Daoy (cell line): ENCODE measurements at regions not wholly inside any gene's neighbourhood (a gene's known extent, or its start where the extent isn't known, plus 50 kb on each side); places are given as distances from the start of the nearest gene placed in this dataset.

ENCODE experiments used
- DNase-seq: peaks from one replicate; pipeline ENCODE4 v3.0.0-alpha.2; 2015; ENCODE audit warnings: low read depth

- no peak for DNase-seq
These were observed 135.1 kb upstream of the GEMIN8 start for GRCh38 chrX:14164828-14165227.

GRCh38 chrX:14125462-14125861 lies 95.8 kb upstream of the GEMIN8 start:
- no peak for DNase-seq

GRCh38 chrX:14124562-14124961 lies 94.9 kb upstream of the GEMIN8 start:
- DNase-seq: no peak

- DNase-seq: peak; percentile 35
These were observed 66.0 kb upstream of the GEMIN8 start for GRCh38 chrX:14095702-14096101.

GRCh38 chrX:14094191-14094590 lies 64.5 kb upstream of the GEMIN8 start:
- no peak for DNase-seq

- no peak for DNase-seq
These were observed 54.8 kb upstream of the GEMIN8 start for GRCh38 chrX:14084466-14084865.

- DNase-seq: no peak
These were observed 54.1 kb upstream of the GEMIN8 start for GRCh38 chrX:14083783-14084182.

GRCh38 chrX:14079891-14080430 lies 50.3 kb upstream of the GEMIN8 start:
- DNase-seq: no peak
